ENCODE measurements at regions not wholly inside any gene's neighbourhood (a gene's known extent, or its start where the extent isn't known, plus 50 kb on each side); places are given as distances from the start of the nearest gene placed in this dataset.
"Not testable (repeated sequence)": the region's sequence is repeated elsewhere in the genome, so short reads cannot be mapped to it uniquely, and the experiment has no call there.

GRCh38 chr5:32165-32564, 59.8 kb upstream of the PLEKHG4B start:
- H3K4me1 ChIP-seq (ENCODE audit: control insufficient read depth, extremely low read depth, insufficient read depth, low read length): no peaks in the 10 kb centered on the region
- no peaks in the 10 kb centered on the region for H3K36me3 ChIP-seq (ENCODE audit: control insufficient read depth in 2 of 2, extremely low read depth in 1 of 2, insufficient read depth in 2 of 2, low read length in 2 of 2)
- no peaks in the 10 kb centered on the region for H3K9me3 ChIP-seq (replicated peaks; ENCODE audit: control insufficient read depth, insufficient read depth, low read length)
- no peak overlapping the region for H2AFZ ChIP-seq (ENCODE audit: low read depth, low read length)
- FAIRE-seq (no peak), DNase-seq (ENCODE audit: low read depth, low spot score) (no peak)
- no peak overlapping the region for H3K9ac ChIP-seq (replicated peaks; ENCODE audit: extremely low read depth, insufficient read depth, low read length)
- BruUV-seq (replicated peaks): no TSS peak
- H4K20me1 ChIP-seq (replicated peaks; ENCODE audit: control insufficient read depth, extremely low read depth, insufficient read depth, low read length): no peaks in the 10 kb centered on the region
- H3K4me3 ChIP-seq (replicated peaks in 1 of 3; ENCODE audit: insufficient read depth in 1 of 3, low read depth in 1 of 3, low read length in 3 of 3): no peak overlapping the region
- dilution Hi-C loops (cut with MboI; ENCODE audit: extremely low pct_ligation_motif_present, low sequenced_read_pairs): no loop called here
- POLR2A ChIA-PET: no interaction called here
- no peaks in the 10 kb centered on the region for H3K9me1 ChIP-seq (replicated peaks; ENCODE audit: control insufficient read depth, extremely low read depth, insufficient read depth, low read length)
- no peak overlapping the region for H3K4me2 ChIP-seq (ENCODE audit: insufficient read depth, low read length)
- CTCF ChIA-PET: no interaction called here
- H3K79me2 ChIP-seq (ENCODE audit: control insufficient read depth, insufficient read depth, low read length): no peaks in the 10 kb centered on the region
- no peak overlapping the region for H3K27ac ChIP-seq (ENCODE audit: insufficient read depth, low read depth, low read length)
- H3K27me3 ChIP-seq (ENCODE audit: control insufficient read depth in 2 of 2, insufficient read depth in 2 of 2, low read length in 2 of 2): no peaks in the 10 kb centered on the region
- intact Hi-C loops (cut with micrococcal nuclease): no loop called here
- no peak for TF ChIP-seq MAX (IDR thresholded peaks at IDR 0.05; ENCODE audit: insufficient read depth, insufficient read length)
- no peak for TF ChIP-seq CTCF (IDR thresholded peaks at IDR 0.05; ENCODE audit: extremely low read depth in 1 of 2, insufficient read depth in 1 of 2, low read depth in 1 of 2, low read length in 2 of 2)
- no peak for TF ChIP-seq FOS (IDR thresholded peaks at IDR 0.05; ENCODE audit: borderline replicate concordance, insufficient read depth, low read length)
- TF ChIP-seq GATA2 (IDR thresholded peaks at IDR 0.05; ENCODE audit: insufficient read depth, insufficient read length, low read depth, low read length): no peak
- no peak for TF ChIP-seq POLR2A (IDR thresholded peaks at IDR 0.05; ENCODE audit: low read depth, low read length)
- TF ChIP-seq MYC (IDR thresholded peaks at IDR 0.05; ENCODE audit: low read depth, low read length): no peak
- TF ChIP-seq JUN (IDR thresholded peaks at IDR 0.05; ENCODE audit: borderline replicate concordance, insufficient read depth, insufficient read length, low read depth): no peak

- BruUV-seq (replicated peaks); dilution Hi-C loops (cut with MboI; ENCODE audit: extremely low pct_ligation_motif_present, low sequenced_read_pairs); H2AFZ ChIP-seq (ENCODE audit: low read depth, low read length); CTCF ChIA-PET; FAIRE-seq; H3K27ac ChIP-seq (ENCODE audit: insufficient read depth, low read depth, low read length); H3K36me3 ChIP-seq (ENCODE audit: control insufficient read depth in 2 of 2, extremely low read depth in 1 of 2, insufficient read depth in 2 of 2, low read length in 2 of 2); H3K9ac ChIP-seq (replicated peaks; ENCODE audit: extremely low read depth, insufficient read depth, low read length); H3K4me1 ChIP-seq (ENCODE audit: control insufficient read depth, extremely low read depth, insufficient read depth, low read length); H3K79me2 ChIP-seq (ENCODE audit: control insufficient read depth, insufficient read depth, low read length); POLR2A ChIA-PET; H4K20me1 ChIP-seq (replicated peaks; ENCODE audit: control insufficient read depth, extremely low read depth, insufficient read depth, low read length); H3K9me3 ChIP-seq (replicated peaks; ENCODE audit: control insufficient read depth, insufficient read depth, low read length); H3K9me1 ChIP-seq (replicated peaks; ENCODE audit: control insufficient read depth, extremely low read depth, insufficient read depth, low read length); DNase-seq (ENCODE audit: low read depth, low spot score); H3K4me2 ChIP-seq (ENCODE audit: insufficient read depth, low read length); H3K4me3 ChIP-seq (replicated peaks in 1 of 3; ENCODE audit: insufficient read depth in 1 of 3, low read depth in 1 of 3, low read length in 3 of 3); intact Hi-C loops (cut with micrococcal nuclease): not testable (repeated sequence)
- H3K27me3 ChIP-seq (ENCODE audit: control insufficient read depth in 2 of 2, insufficient read depth in 2 of 2, low read length in 2 of 2): peaks cover 2 to 14% of the 10 kb centered on the region in 2 experiments
Measured at GRCh38 chr5:35521-35920, 56.4 kb upstream of the PLEKHG4B start.

- intact Hi-C loops (cut with micrococcal nuclease); H3K9me1 ChIP-seq (replicated peaks; ENCODE audit: control insufficient read depth, extremely low read depth, insufficient read depth, low read length); H3K9ac ChIP-seq (replicated peaks; ENCODE audit: extremely low read depth, insufficient read depth, low read length); FAIRE-seq; dilution Hi-C loops (cut with MboI; ENCODE audit: extremely low pct_ligation_motif_present, low sequenced_read_pairs); H2AFZ ChIP-seq (ENCODE audit: low read depth, low read length); BruUV-seq (replicated peaks); H3K4me1 ChIP-seq (ENCODE audit: control insufficient read depth, extremely low read depth, insufficient read depth, low read length); H3K79me2 ChIP-seq (ENCODE audit: control insufficient read depth, insufficient read depth, low read length); H3K4me3 ChIP-seq (replicated peaks in 1 of 3; ENCODE audit: insufficient read depth in 1 of 3, low read depth in 1 of 3, low read length in 3 of 3); H3K4me2 ChIP-seq (ENCODE audit: insufficient read depth, low read length); H4K20me1 ChIP-seq (replicated peaks; ENCODE audit: control insufficient read depth, extremely low read depth, insufficient read depth, low read length); H3K27ac ChIP-seq (ENCODE audit: insufficient read depth, low read depth, low read length); CTCF ChIA-PET; H3K9me3 ChIP-seq (replicated peaks; ENCODE audit: control insufficient read depth, insufficient read depth, low read length); POLR2A ChIA-PET; DNase-seq (ENCODE audit: low read depth, low spot score); H3K36me3 ChIP-seq (ENCODE audit: control insufficient read depth in 2 of 2, extremely low read depth in 1 of 2, insufficient read depth in 2 of 2, low read length in 2 of 2): not testable (repeated sequence)
- H3K27me3 ChIP-seq (ENCODE audit: control insufficient read depth in 2 of 2, insufficient read depth in 2 of 2, low read length in 2 of 2): peaks cover 2 to 14% of the 10 kb centered on the region in 2 experiments
Measured at GRCh38 chr5:37207-37606, 54.8 kb upstream of the PLEKHG4B start.
